Muscle of leg (tissue), 3 donors: ENCODE measurements at regions not wholly inside any gene's neighbourhood (a gene's known extent, or its start where the extent isn't known, plus 50 kb on each side); places are given as distances from the start of the nearest gene placed in this dataset.

Experiments used
- DNase-seq: peaks from one replicate; pipeline ENCODE4 v3.0.0; 2013
- H3K27ac ChIP-seq: one replicate; pipeline ENCODE4 v1.5.1; 2013; ENCODE audit warnings: mild to moderate bottlenecking, low read length, control low read depth
- H3K27me3 ChIP-seq: one replicate; pipeline ENCODE4 v1.6.1; 2013; ENCODE audit warnings: low read length; ENCODE audit not compliant: control insufficient read depth, insufficient read depth
- H3K36me3 ChIP-seq: one replicate; pipeline ENCODE4 v1.6.1; 2013; ENCODE audit warnings: low read length; ENCODE audit not compliant: control insufficient read depth, insufficient read depth
- H3K4me1 ChIP-seq: one replicate; pipeline ENCODE4 v1.6.1; 2013; ENCODE audit warnings: low read length; ENCODE audit not compliant: control insufficient read depth, insufficient read depth
- H3K4me3 ChIP-seq: one replicate; pipeline ENCODE4 v1.5.1; 2013; ENCODE audit warnings: low read length, control low read depth
- H3K9me3 ChIP-seq: replicated peaks from 2 replicates; pipeline ENCODE4 v1.6.1; 2013; ENCODE audit warnings: low read depth, low read length; ENCODE audit not compliant: control insufficient read depth
- WGBS: methylation state at CpG from one replicate; pipeline ENCODE4 v1.1.5; 2013; ENCODE audit warnings: missing lambda C conversion rate; ENCODE audit not compliant: insufficient coverage; 5-methylcytosine and 5-hydroxymethylcytosine counted together

DNA sequence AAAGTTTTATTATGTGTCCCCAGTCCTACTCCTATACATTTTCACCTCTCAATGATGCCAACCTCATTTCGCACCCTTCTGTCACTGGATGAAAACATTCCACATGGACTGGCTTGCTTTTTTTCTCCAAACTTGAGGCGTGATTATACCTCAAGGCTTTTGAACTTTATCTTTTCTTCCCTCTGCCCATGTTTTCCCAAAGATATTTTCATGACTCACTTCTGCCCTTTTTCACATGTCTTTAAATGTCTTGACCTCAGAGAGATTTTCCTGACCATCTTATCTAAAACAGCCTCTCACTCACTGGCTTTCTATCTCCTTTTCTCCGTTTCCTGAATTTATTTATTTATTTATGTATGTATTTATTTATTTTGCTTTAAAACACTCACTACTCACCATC, 659.0 kb downstream of the PTPRC start:
- H3K27ac ChIP-seq, result no peak overlapping the region
- H3K4me3 ChIP-seq, result no peak overlapping the region
- no peaks in the 10 kb centered on the region for H3K27me3 ChIP-seq
- H3K4me1 ChIP-seq, result no peaks in the 10 kb centered on the region
- H3K9me3 ChIP-seq, result no peaks in the 10 kb centered on the region
- DNase-seq, result no peak
- H3K36me3 ChIP-seq, result no peaks in the 10 kb centered on the region
- 92% methylated on average over 2 of the region's 3 CpGs for WGBS

DNA sequence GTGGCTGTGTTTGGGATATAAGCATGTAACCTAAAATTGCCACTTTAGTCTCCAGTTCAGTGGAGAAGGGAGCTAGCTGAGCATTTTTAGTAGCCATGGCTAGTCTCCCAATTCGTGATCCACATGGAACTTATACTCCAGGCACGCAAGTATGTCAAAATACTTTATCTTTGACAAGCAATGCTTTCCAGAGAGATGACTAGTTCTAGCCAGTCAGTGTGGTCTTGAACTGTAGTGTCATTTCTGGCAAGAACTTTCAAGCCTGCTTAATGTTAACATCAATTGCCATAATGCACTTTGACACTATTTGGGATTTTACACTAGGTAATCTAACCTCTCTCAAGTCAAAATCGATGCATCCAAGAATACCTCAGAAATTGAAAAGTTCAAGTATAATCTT, 660.0 kb downstream of the PTPRC start:
- no peak overlapping the region for H3K27ac ChIP-seq
- H3K36me3 ChIP-seq, result no peaks in the 10 kb centered on the region
- H3K4me1 ChIP-seq, result no peaks in the 10 kb centered on the region
- DNase-seq, result no peak
- no CpG with 5 or more reads among the region's 3 CpGs for WGBS
- no peak overlapping the region for H3K4me3 ChIP-seq
- H3K9me3 ChIP-seq, result no peaks in the 10 kb centered on the region
- no peaks in the 10 kb centered on the region for H3K27me3 ChIP-seq

DNA sequence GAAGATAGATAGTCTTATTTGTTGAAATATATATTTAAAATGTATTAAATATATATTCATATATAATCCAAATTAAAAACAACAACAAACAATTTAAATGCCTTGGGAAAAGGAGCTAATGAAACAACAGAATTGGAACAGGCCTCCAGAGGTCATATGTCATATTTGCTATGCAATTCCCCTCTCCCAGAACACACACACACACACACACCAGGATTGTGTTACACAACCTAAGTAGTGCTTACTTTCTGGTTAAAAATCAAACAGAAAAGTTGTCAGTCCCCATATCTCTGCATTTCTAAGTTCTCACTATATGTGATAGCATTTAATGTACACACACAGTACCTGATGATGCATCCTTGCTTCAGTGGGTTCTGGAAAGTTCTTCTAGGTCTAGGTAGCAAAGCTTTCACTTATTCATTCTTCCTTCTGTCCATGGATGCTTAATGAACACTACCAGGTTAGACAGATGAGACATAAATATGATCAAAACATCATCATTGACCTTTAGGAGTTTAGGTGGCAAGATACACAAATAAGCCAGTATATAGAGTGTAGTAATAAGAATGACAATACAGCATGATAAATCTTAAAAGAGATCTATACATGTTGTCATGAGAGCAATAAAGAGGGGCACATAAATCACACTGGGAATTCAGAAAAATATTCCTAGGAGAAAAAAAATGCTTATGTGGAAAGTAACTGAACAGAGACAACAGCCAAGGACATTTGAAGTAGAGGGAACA, 662.8 kb downstream of the PTPRC start:
- H3K4me1 ChIP-seq, result no peaks in the 10 kb centered on the region
- H3K36me3 ChIP-seq, result no peaks in the 10 kb centered on the region
- H3K27me3 ChIP-seq, result no peaks in the 10 kb centered on the region
- no peak for DNase-seq
- no peak overlapping the region for H3K27ac ChIP-seq
- no peaks in the 10 kb centered on the region for H3K9me3 ChIP-seq
- no peak overlapping the region for H3K4me3 ChIP-seq

DNA sequence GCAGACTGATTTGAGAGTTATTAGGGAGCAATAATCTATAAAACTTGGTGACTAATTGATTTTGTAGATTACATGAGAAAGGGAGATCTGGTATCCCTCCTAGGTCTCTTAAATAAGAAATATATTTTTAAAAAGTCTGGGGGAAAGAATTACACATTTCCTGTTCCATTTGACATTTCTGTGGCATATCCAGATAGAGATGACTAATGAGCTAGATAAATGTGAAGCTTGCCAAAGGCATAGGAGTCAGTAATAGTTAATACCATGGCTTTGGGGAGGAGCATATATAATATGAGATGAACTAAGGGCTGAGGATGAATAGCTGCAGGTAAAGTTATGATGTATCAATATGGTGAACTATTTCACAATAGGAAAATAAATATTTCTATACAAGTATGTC, 663.7 kb downstream of the PTPRC start:
- Histone ChIP-seq H3K27me3 (no peaks in the 10 kb centered on the region), H3K27ac (no peak overlapping the region), H3K9me3 (no peaks in the 10 kb centered on the region), H3K4me1 (no peaks in the 10 kb centered on the region), H3K4me3 (no peak overlapping the region), H3K36me3 (no peaks in the 10 kb centered on the region)
- DNase-seq, result no peak

DNA sequence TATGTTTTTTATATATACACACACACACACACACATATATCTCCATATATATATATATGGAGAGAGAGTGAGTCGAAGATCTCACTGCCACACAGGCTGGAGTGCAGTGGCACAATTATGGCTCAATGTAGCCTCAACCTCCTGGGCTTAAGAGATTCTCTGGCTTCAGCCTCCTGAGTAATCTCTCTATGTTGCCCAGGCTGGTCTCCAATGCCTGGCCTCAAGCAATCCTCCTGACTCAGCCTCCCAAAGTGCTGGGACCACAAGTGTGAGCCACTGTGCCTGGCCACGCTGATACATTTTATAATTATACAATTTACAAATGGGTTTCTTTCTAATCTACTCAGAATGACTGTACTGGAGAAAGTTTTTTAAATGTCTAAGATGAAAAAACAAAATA, 664.2 kb downstream of the PTPRC start:
- no peaks in the 10 kb centered on the region for H3K36me3 ChIP-seq
- no peak for DNase-seq
- no peak overlapping the region for H3K4me3 ChIP-seq
- no peaks in the 10 kb centered on the region for H3K27me3 ChIP-seq
- H3K9me3 ChIP-seq, result no peaks in the 10 kb centered on the region
- H3K4me1 ChIP-seq, result no peaks in the 10 kb centered on the region
- H3K27ac ChIP-seq, result no peak overlapping the region
- no CpG with 5 or more reads among the region's 2 CpGs for WGBS

DNA sequence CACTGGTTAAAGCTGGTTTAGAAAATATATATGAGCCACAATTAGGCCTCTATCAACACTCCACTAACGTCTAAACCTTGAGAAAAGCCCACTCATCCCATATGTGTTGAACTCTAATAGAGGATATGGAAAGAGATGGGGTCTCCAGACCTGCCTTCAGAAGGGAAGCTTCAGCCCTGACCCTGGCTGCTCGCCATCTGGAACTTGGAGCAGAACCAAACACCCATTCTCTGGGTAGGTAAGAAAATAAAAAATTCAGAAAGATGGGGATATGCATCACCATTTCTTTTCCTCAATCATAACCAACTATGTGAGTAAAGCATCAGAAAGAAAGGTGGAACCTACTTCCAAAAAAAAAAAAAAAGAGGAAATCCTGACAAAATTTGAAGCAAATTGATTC, 666.2 kb downstream of the PTPRC start:
- WGBS, result no CpG with 5 or more reads among the region's 2 CpGs
- Histone ChIP-seq H3K9me3 (no peaks in the 10 kb centered on the region), H3K4me3 (no peak overlapping the region), H3K27me3 (no peaks in the 10 kb centered on the region), H3K36me3 (no peaks in the 10 kb centered on the region), H3K27ac (no peak overlapping the region), H3K4me1 (no peaks in the 10 kb centered on the region)
- DNase-seq, result no peak

DNA sequence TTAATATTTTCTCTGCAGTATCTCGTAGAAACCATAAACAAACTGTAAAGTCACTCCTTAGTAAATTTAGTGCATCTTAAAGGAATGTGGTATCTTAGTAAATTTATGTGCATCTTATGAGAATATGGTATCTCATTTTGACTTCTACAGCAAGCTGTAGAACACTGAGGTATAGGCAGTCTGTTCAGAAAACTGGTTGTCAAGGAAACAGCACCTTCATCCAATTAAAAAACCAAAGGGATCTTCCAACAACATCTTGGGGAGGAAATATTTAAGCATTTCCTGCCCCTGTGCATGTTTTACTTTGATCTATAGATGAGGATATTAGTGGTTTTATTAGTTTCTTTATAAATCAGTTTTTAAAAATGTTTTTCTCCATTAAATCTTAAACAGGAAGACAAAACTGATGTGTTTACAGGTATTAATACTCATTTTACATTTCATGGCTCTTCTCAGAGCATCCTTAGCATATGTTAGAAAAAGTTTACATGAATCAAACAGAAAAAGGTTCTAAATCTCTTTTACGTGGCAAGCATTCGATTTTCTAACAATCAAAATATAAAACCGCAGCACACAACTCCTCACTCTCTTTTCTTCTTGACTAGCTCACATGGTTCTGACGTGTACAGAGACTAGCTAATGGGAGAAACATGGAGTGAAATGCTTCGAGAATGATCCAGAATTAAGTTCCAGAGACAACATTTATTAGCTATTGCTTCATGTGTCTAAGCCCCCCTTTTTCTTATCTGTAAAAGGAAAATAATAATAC, 668.8 kb downstream of the PTPRC start:
- H3K36me3 ChIP-seq, result no peaks in the 10 kb centered on the region
- DNase-seq, result no peak
- H3K27ac ChIP-seq, result no peak overlapping the region
- H3K9me3 ChIP-seq, result no peaks in the 10 kb centered on the region
- H3K4me3 ChIP-seq, result no peak overlapping the region
- WGBS, result no CpG with 5 or more reads among the region's 6 CpGs
- H3K27me3 ChIP-seq, result no peaks in the 10 kb centered on the region
- no peaks in the 10 kb centered on the region for H3K4me1 ChIP-seq

DNA sequence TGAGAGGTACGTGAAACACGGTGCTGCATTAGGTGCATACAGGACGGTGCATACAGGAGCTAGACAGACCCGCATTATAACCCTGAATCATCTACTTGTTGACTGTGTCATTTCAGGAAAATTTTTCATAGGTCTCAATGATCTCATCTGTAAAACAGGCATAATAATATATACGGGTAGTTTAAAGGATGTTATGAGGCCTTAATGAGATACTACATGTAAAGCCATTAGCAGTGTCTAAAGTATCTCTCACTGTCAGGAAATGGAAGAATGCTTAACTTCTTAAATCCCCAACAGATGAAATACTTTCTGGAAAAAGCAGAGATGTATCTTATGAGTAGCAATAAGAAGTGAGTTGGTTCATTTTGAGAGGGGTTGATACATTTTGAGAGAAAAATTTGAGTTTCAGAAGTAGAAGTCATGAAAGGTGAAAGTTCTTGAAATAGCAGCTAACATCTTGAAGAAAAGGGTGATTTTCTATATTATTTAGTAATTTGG, 669.6 kb downstream of the PTPRC start:
- Histone ChIP-seq H3K27me3 (no peaks in the 10 kb centered on the region), H3K4me1 (no peaks in the 10 kb centered on the region), H3K36me3 (no peaks in the 10 kb centered on the region), H3K9me3 (no peaks in the 10 kb centered on the region), H3K27ac (no peak overlapping the region), H3K4me3 (no peak overlapping the region)
- 60% methylated on average over 2 of the region's 5 CpGs for WGBS
- no peak for DNase-seq

DNA sequence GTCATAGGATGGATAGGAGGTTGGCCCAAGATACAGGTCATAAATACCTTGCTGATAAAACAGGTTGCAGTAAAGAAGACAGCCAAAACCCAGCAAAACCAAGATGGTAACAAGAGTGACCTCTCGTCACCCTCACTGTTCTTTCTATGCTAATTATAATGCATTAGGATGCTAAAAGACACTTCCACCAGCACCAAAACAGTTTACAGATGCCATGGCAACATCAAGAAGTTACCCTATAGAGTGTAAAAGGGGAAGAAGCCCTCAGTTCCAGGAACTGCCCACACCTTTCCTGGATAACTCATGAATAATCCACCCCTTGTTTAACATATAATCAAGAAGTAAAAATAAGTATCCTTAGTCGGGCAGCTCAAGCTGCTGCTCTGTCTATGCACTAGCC, 671.9 kb downstream of the PTPRC start:
- Histone ChIP-seq H3K27ac (no peak overlapping the region), H3K27me3 (no peaks in the 10 kb centered on the region), H3K9me3 (no peaks in the 10 kb centered on the region), H3K4me1 (no peaks in the 10 kb centered on the region), H3K4me3 (no peak overlapping the region), H3K36me3 (no peaks in the 10 kb centered on the region)
- no peak for DNase-seq
- 78% methylated on average over 1 of the region's 2 CpGs for WGBS

DNA sequence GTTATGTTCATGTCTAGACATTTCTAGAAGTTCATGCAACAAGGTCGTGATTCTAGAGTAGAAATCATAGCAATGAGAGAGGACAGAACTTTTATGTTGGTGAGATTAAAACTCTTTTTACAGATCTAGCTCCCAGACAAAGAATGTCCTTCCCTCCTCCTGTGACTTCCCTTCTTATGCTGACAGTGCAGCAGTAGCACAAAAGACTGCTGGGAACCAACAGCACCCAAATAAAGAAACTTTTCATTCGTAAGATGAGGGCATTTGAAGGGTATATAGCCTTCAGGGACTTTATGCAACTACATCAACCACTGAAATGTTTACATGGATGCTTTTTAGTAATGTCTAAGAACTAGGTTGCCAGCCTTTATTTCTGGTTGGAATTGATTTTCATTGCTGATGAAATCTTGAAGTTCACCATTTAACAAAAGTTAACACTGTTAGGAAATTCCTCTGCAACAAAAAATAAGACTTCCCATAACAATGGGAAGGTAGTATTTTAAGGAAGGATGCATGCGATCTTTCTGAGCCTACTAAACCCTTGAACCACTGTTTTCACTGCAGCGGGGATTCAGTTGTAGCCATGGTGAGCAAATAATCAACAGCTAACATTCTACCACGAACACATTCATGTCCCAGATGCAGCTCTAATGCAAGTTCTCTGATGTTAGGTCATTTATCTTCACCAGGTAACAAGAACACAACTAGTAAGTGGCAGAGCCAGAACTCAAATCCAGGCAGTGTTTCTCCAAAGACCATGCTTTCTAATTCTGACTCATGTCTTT, 672.8 kb downstream of the PTPRC start:
- H3K4me1 ChIP-seq, result no peaks in the 10 kb centered on the region
- H3K27ac ChIP-seq, result no peak overlapping the region
- H3K4me3 ChIP-seq, result no peak overlapping the region
- 75% methylated on average over 1 of the region's 5 CpGs for WGBS
- no peaks in the 10 kb centered on the region for H3K9me3 ChIP-seq
- no peak for DNase-seq
- no peaks in the 10 kb centered on the region for H3K27me3 ChIP-seq
- H3K36me3 ChIP-seq, result no peaks in the 10 kb centered on the region
